Trophoblast cell (in vitro differentiated cells and primary cell): ENCODE measurements at regions not wholly inside any gene's neighbourhood (a gene's known extent, or its start where the extent isn't known, plus 50 kb on each side); places are given as distances from the start of the nearest gene placed in this dataset.

Experiments
- DNase-seq, 2 donors: peaks; one replicate each; pipeline ENCODE4 v3.0.0-alpha.2; 2016
- H2AFZ ChIP-seq: 2 replicates; pipeline ENCODE4 v1.6.1; 2013; ENCODE audit warnings: low read length, moderate library complexity, mild to moderate bottlenecking; ENCODE audit not compliant: insufficient read depth, poor library complexity
- H2AK5ac ChIP-seq: 2 replicates; pipeline ENCODE4 v1.6.1; 2013; ENCODE audit warnings: mild to moderate bottlenecking, low read length
- H2BK120ac ChIP-seq: 2 replicates; pipeline ENCODE4 v1.6.1; 2013; ENCODE audit warnings: low read length, mild to moderate bottlenecking, moderate library complexity; ENCODE audit not compliant: insufficient read depth, poor library complexity
- H2BK12ac ChIP-seq: 2 replicates; pipeline ENCODE4 v1.6.1; 2013; ENCODE audit warnings: mild to moderate bottlenecking, low read length, moderate library complexity
- H2BK5ac ChIP-seq: 2 replicates; pipeline ENCODE4 v1.6.1; 2013; ENCODE audit warnings: low read length, low read depth, moderate library complexity, mild to moderate bottlenecking; ENCODE audit not compliant: poor library complexity
- H3K14ac ChIP-seq: 2 replicates; pipeline ENCODE4 v1.6.1; 2013; ENCODE audit warnings: mild to moderate bottlenecking, low read length
- H3K18ac ChIP-seq: 2 replicates; pipeline ENCODE4 v1.6.1; 2013; ENCODE audit warnings: mild to moderate bottlenecking, low read length
- H3K23ac ChIP-seq: 2 replicates; pipeline ENCODE4 v1.6.1; 2013; ENCODE audit warnings: low read length
- H3K27ac ChIP-seq: 2 replicates; pipeline ENCODE4 v1.5.1; 2013; ENCODE audit warnings: low read depth, mild to moderate bottlenecking, inconsistent platforms, low read length, moderate library complexity
- H3K27me3 ChIP-seq: 2 replicates; pipeline ENCODE4 v1.6.1; 2013; ENCODE audit warnings: inconsistent platforms, mild to moderate bottlenecking, low read length, moderate library complexity; ENCODE audit not compliant: insufficient read depth
- H3K36me3 ChIP-seq, 2 experiments: 1 replicate in 1 of 2; 2 replicates in 1 of 2; pipeline ENCODE4 v1.6.1; 2013; ENCODE audit warnings: low read length in 2 of 2, mild to moderate bottlenecking in 2 of 2, moderate library complexity in 1 of 2; ENCODE audit not compliant: insufficient read depth in 2 of 2, control insufficient read depth in 1 of 2
- H3K4ac ChIP-seq: 2 replicates; pipeline ENCODE4 v1.6.1; 2013; ENCODE audit warnings: low read depth, mild to moderate bottlenecking, low read length, moderate library complexity
- H3K4me1 ChIP-seq, 2 experiments: 1 replicate in 1 of 2; 2 replicates in 1 of 2; pipeline ENCODE4 v1.6.1; 2013; ENCODE audit warnings: low read length in 2 of 2, mild to moderate bottlenecking in 2 of 2, moderate library complexity in 1 of 2; ENCODE audit not compliant: insufficient read depth in 2 of 2, control insufficient read depth in 1 of 2
- H3K4me2 ChIP-seq: 2 replicates; pipeline ENCODE4 v1.6.1; 2013; ENCODE audit warnings: inconsistent platforms, mild to moderate bottlenecking, low read length, moderate library complexity
- H3K4me3 ChIP-seq: 2 replicates; pipeline ENCODE4 v1.5.1; 2013; ENCODE audit warnings: mild to moderate bottlenecking, low read depth, low read length, inconsistent platforms
- H3K79me1 ChIP-seq: one replicate; pipeline ENCODE4 v1.6.1; 2013; ENCODE audit warnings: low read length
- H3K79me2 ChIP-seq: 2 replicates; pipeline ENCODE4 v1.6.1; 2013; ENCODE audit warnings: low read length, mild to moderate bottlenecking; ENCODE audit not compliant: control insufficient read depth, insufficient read depth, poor library complexity
- H3K9ac ChIP-seq: 2 replicates; pipeline ENCODE4 v1.6.1; 2013; ENCODE audit warnings: mild to moderate bottlenecking, low read length
- H3K9me3 ChIP-seq: 2 replicates; pipeline ENCODE4 v1.6.1; 2013; ENCODE audit warnings: low read depth, mild to moderate bottlenecking, control low read depth, inconsistent platforms, low read length; ENCODE audit not compliant: insufficient read depth
- H4K12ac ChIP-seq: 2 replicates; pipeline ENCODE4 v1.6.1; 2013; ENCODE audit warnings: low read depth, mild to moderate bottlenecking, low read length, moderate library complexity
- H4K8ac ChIP-seq: 2 replicates; pipeline ENCODE4 v1.6.1; 2013; ENCODE audit warnings: low read depth, mild to moderate bottlenecking, low read length, moderate library complexity
- H4K91ac ChIP-seq: one replicate; pipeline ENCODE4 v1.6.1; 2013; ENCODE audit warnings: low read depth, mild to moderate bottlenecking, low read length, moderate library complexity
- WGBS: extraction: QIAGEN DNeasy Blood & Tissue Kit; methylation state at CpG from one replicate; pipeline ENCODE4 v1.1.7; 2013; ENCODE audit warnings: missing lambda C conversion rate; ENCODE audit not compliant: insufficient read length, insufficient coverage; ENCODE audit errors: extremely low coverage; 5-methylcytosine and 5-hydroxymethylcytosine counted together

GRCh38 chr18:77548790-77549420 is 299.3 kb downstream of the GALR1 start:
- Histone ChIP-seq H3K18ac (no peak overlapping the region), H3K36me3 (no peaks in the 10 kb centered on the region), H2AK5ac (no peak overlapping the region), H2AFZ (no peak overlapping the region), H2BK12ac (no peak overlapping the region), H3K4me1 (no peaks in the 10 kb centered on the region), H4K91ac (no peak overlapping the region), H3K4me2 (no peak overlapping the region), H3K79me1 (no peaks in the 10 kb centered on the region), H4K8ac (no peak overlapping the region), H3K23ac (no peak overlapping the region), H3K79me2 (no peaks in the 10 kb centered on the region), H3K9ac (no peak overlapping the region), H4K12ac (no peak overlapping the region), H3K4me3 (no peak overlapping the region), H3K4ac (no peak overlapping the region), H3K27ac (no peak overlapping the region), H3K27me3 (no peaks in the 10 kb centered on the region), H2BK5ac (no peak overlapping the region), H2BK120ac (no peak overlapping the region), H3K14ac (no peak overlapping the region), H3K9me3 (peaks cover 2% of the 10 kb centered on the region)
- DNase-seq = no peak
- WGBS = no CpG with 5 or more reads among the region's 8 CpGs

DNA sequence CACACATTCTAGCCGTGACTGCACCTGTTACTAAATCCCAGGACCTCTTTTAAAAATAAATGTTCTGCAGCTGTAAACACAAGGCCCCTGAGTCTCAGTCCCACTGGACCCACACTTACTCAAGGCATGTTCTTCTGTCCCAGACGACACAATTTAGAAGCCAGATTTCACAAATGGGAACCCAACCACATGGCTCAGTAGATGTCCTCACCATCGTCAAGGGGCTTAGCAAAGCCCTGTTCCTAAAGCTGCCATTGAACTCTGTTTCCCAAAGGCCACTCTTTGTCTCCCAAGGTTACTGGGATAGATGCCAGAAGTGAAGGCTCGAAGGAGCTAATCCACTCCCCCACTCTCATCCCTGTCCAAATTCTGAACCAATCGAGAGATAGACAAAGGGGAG is 301.0 kb downstream of the GALR1 start:
- Histone ChIP-seq H3K36me3 (no peaks in the 10 kb centered on the region), H4K8ac (no peak overlapping the region), H2AFZ (no peak overlapping the region), H2BK120ac (no peak overlapping the region), H3K27ac (no peak overlapping the region), H3K4me3 (no peak overlapping the region), H3K9me3 (peaks cover 2% of the 10 kb centered on the region), H3K4me2 (no peak overlapping the region), H3K18ac (no peak overlapping the region), H2AK5ac (no peak overlapping the region), H3K79me2 (no peaks in the 10 kb centered on the region), H3K14ac (no peak overlapping the region), H2BK12ac (no peak overlapping the region), H3K23ac (no peak overlapping the region), H3K4ac (no peak overlapping the region), H3K9ac (no peak overlapping the region), H3K27me3 (no peaks in the 10 kb centered on the region), H4K91ac (no peak overlapping the region), H4K12ac (no peak overlapping the region), H2BK5ac (no peak overlapping the region), H3K79me1 (no peaks in the 10 kb centered on the region), H3K4me1 (no peaks in the 10 kb centered on the region)
- no peak for DNase-seq
- WGBS = no CpG with 5 or more reads among the region's 5 CpGs

- H3K9me3 ChIP-seq = peaks cover 2% of the 10 kb centered on the region
- no peaks in the 10 kb centered on the region for H3K36me3 ChIP-seq
- no peaks in the 10 kb centered on the region for H3K79me2 ChIP-seq
- H2AK5ac ChIP-seq = no peak overlapping the region
- WGBS = no CpG with 5 or more reads among the region's 3 CpGs
- no peaks in the 10 kb centered on the region for H3K4me1 ChIP-seq
- no peak overlapping the region for H2BK12ac ChIP-seq
- H3K4ac ChIP-seq = no peak overlapping the region
- H3K23ac ChIP-seq = no peak overlapping the region
- no peak overlapping the region for H3K18ac ChIP-seq
- no peak overlapping the region for H2AFZ ChIP-seq
- no peak overlapping the region for H3K4me3 ChIP-seq
- no peak overlapping the region for H4K8ac ChIP-seq
- H3K27me3 ChIP-seq = no peaks in the 10 kb centered on the region
- no peak for DNase-seq
- no peak overlapping the region for H3K9ac ChIP-seq
- H2BK120ac ChIP-seq = no peak overlapping the region
- H2BK5ac ChIP-seq = no peak overlapping the region
- no peak overlapping the region for H3K14ac ChIP-seq
- no peak overlapping the region for H3K4me2 ChIP-seq
- no peak overlapping the region for H4K12ac ChIP-seq
- no peaks in the 10 kb centered on the region for H3K79me1 ChIP-seq
- H3K27ac ChIP-seq = no peak overlapping the region
- H4K91ac ChIP-seq = no peak overlapping the region
Observed at GRCh38 chr18:77551055-77551454, 301.4 kb downstream of the GALR1 start.

- H2BK12ac ChIP-seq = no peak overlapping the region
- no peak overlapping the region for H3K23ac ChIP-seq
- no peaks in the 10 kb centered on the region for H3K79me1 ChIP-seq
- WGBS = no CpG with 5 or more reads among the region's 3 CpGs
- H3K9me3 ChIP-seq = peaks cover 2% of the 10 kb centered on the region
- H3K27me3 ChIP-seq = no peaks in the 10 kb centered on the region
- no peak overlapping the region for H4K8ac ChIP-seq
- H2BK5ac ChIP-seq = no peak overlapping the region
- no peak overlapping the region for H3K9ac ChIP-seq
- H4K91ac ChIP-seq = no peak overlapping the region
- no peak overlapping the region for H2BK120ac ChIP-seq
- H3K4me1 ChIP-seq = no peaks in the 10 kb centered on the region
- no peak overlapping the region for H3K27ac ChIP-seq
- H3K79me2 ChIP-seq = no peaks in the 10 kb centered on the region
- H3K4me2 ChIP-seq = no peak overlapping the region
- no peak overlapping the region for H2AK5ac ChIP-seq
- no peak for DNase-seq
- no peaks in the 10 kb centered on the region for H3K36me3 ChIP-seq
- no peak overlapping the region for H3K18ac ChIP-seq
- H2AFZ ChIP-seq = no peak overlapping the region
- no peak overlapping the region for H4K12ac ChIP-seq
- H3K4ac ChIP-seq = no peak overlapping the region
- no peak overlapping the region for H3K4me3 ChIP-seq
- H3K14ac ChIP-seq = no peak overlapping the region
Observed at GRCh38 chr18:77552945-77553344, 303.3 kb downstream of the GALR1 start.
